ENCODE measurements at regions not wholly inside any gene's neighbourhood (a gene's known extent, or its start where the extent isn't known, plus 50 kb on each side); places are given as distances from the start of the nearest gene placed in this dataset.

- H2AFZ ChIP-seq (ENCODE audit: insufficient read depth, low read depth, low read length, poor library complexity, severe bottlenecking): no peak overlapping the region
- Mint-ChIP-seq H3K9me3 (peaks cover 2 to 16% (median 8%) of the 10 kb centered on the region in 7 donors), H3K4me3 (no peak overlapping the region), H3K36me3 (no peaks in the 10 kb centered on the region), H3K27ac (no peak overlapping the region), H3K4me1 (no peaks in the 10 kb centered on the region), H3K27me3 (ENCODE audit: low read depth in 3 of 3) (no peaks in the 10 kb centered on the region)
- DNase-seq: no peak
- no peaks in the 10 kb centered on the region for H3K79me2 ChIP-seq (ENCODE audit: insufficient read depth, low read length)
- no peaks in the 10 kb centered on the region for H3K27me3 ChIP-seq (ENCODE audit: control insufficient read depth in 2 of 2, insufficient read depth in 2 of 2, low read length in 2 of 2)
- no peak overlapping the region for H3K9ac ChIP-seq (ENCODE audit: insufficient read depth, low read length, poor library complexity, severe bottlenecking)
- H3K27ac ChIP-seq (ENCODE audit: low read depth in 1 of 2, low read length in 2 of 2): no peak overlapping the region
- intact Hi-C loops (cut with micrococcal nuclease): no loop called here
- no peak for TF ChIP-seq CTCF (IDR thresholded peaks at IDR 0.05)
- H3K36me3 ChIP-seq (replicated peaks in 1 of 2; ENCODE audit: control insufficient read depth in 1 of 2, insufficient read depth in 2 of 2, low read length in 2 of 2): no peaks in the 10 kb centered on the region
- H3K9me3 ChIP-seq (replicated peaks in 1 of 2; ENCODE audit: control insufficient read depth in 1 of 2, insufficient read depth in 1 of 2, low read length in 2 of 2): peaks cover 10 to 11% of the 10 kb centered on the region in 2 donors
- H4K20me1 ChIP-seq (ENCODE audit: insufficient read depth, low read length): no peaks in the 10 kb centered on the region
- H3K4me3 ChIP-seq (replicated peaks in 1 of 3; ENCODE audit: low read depth in 2 of 3, low read length in 3 of 3): no peak overlapping the region
- no peak overlapping the region for H3K4me2 ChIP-seq (replicated peaks; ENCODE audit: extremely low read depth, low read length, poor library complexity, severe bottlenecking)
- WGBS (ENCODE audit: insufficient coverage): 0% methylated on average over 1 of the region's 4 CpGs
- no peaks in the 10 kb centered on the region for H3K4me1 ChIP-seq (ENCODE audit: control insufficient read depth in 1 of 2, insufficient read depth in 2 of 2, low read length in 2 of 2)
Observed at GRCh38 chr13:34555988-34556387, 386.1 kb upstream of the NBEA start.

- intact Hi-C loops (cut with micrococcal nuclease): no loop called here
Observed at GRCh38 chr13:34561033-34561432, 381.0 kb upstream of the NBEA start.

More at GRCh38 chr13:34561033-34561432, 381.0 kb upstream of the NBEA start:
- H3K4me1 Mint-ChIP-seq: no peaks in the 10 kb centered on the region
- no peaks in the 10 kb centered on the region for H3K79me2 ChIP-seq (ENCODE audit: insufficient read depth, low read length)
- no peak overlapping the region for H3K27ac ChIP-seq (ENCODE audit: low read depth in 1 of 2, low read length in 2 of 2)
- H3K27ac Mint-ChIP-seq: no peak overlapping the region
- no peaks in the 10 kb centered on the region for H3K27me3 Mint-ChIP-seq (ENCODE audit: low read depth in 3 of 3)
- no peaks in the 10 kb centered on the region for H3K36me3 Mint-ChIP-seq
- 78% methylated on average over 6 of the region's 7 CpGs for WGBS (ENCODE audit: insufficient coverage)
- no peaks in the 10 kb centered on the region for H4K20me1 ChIP-seq (ENCODE audit: insufficient read depth, low read length)
- H3K4me2 ChIP-seq (replicated peaks; ENCODE audit: extremely low read depth, low read length, poor library complexity, severe bottlenecking): no peak overlapping the region
- peaks cover 0 to 5% of the 10 kb centered on the region in 2 donors for H3K9me3 ChIP-seq (replicated peaks in 1 of 2; ENCODE audit: control insufficient read depth in 1 of 2, insufficient read depth in 1 of 2, low read length in 2 of 2)
- H3K9me3 Mint-ChIP-seq: peaks cover 0 to 15% (median 3%) of the 10 kb centered on the region in 7 donors
- H3K4me1 ChIP-seq (ENCODE audit: control insufficient read depth in 1 of 2, insufficient read depth in 2 of 2, low read length in 2 of 2): no peaks in the 10 kb centered on the region
- TF ChIP-seq CTCF (IDR thresholded peaks at IDR 0.05): no peak
- no peaks in the 10 kb centered on the region for H3K36me3 ChIP-seq (replicated peaks in 1 of 2; ENCODE audit: control insufficient read depth in 1 of 2, insufficient read depth in 2 of 2, low read length in 2 of 2)
- H3K27me3 ChIP-seq (ENCODE audit: control insufficient read depth in 2 of 2, insufficient read depth in 2 of 2, low read length in 2 of 2): no peaks in the 10 kb centered on the region
- H3K9ac ChIP-seq (ENCODE audit: insufficient read depth, low read length, poor library complexity, severe bottlenecking): no peak overlapping the region
- H3K4me3 Mint-ChIP-seq: no peak overlapping the region
- no peak overlapping the region for H3K4me3 ChIP-seq (replicated peaks in 1 of 3; ENCODE audit: low read depth in 2 of 3, low read length in 3 of 3)
- H2AFZ ChIP-seq (ENCODE audit: insufficient read depth, low read depth, low read length, poor library complexity, severe bottlenecking): no peak overlapping the region
- DNase-seq: no peak
